Stimulated activated CD4-positive, alpha-beta T cell treated with anti-CD3 and anti-CD28 coated beads, Interleukin-1b, Interleukin-23, amount 100 ng/mL, for 48 hours (primary cell): ENCODE measurements at regions not wholly inside any gene's neighbourhood (a gene's known extent, or its start where the extent isn't known, plus 50 kb on each side); places are given as distances from the start of the nearest gene placed in this dataset.
"Not testable (repeated sequence)": the region's sequence is repeated elsewhere in the genome, so short reads cannot be mapped to it uniquely, and the experiment has no call there.

Experiments
- DNase-seq: peaks from one replicate; pipeline ENCODE4 v3.0.0-alpha.2; 2020

DNA sequence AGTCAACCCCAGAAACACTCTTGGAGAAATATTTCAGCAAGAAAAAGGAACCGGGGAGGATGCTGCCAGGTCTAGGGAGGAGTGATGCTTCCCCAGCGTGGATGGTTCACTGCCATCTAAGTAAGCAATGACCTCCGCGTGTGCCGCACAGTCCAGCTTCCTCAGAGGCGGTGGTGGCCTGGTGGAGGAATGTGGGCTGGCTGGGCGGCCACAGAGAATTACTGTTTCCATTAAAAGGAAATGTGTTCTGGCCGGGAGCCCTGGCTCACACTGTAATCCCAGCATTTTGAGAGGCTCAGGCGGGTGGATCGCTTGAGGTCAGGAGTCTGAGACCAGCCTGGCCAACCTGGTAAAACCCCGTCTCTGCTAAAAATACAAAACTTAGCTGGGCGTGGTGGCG lies 356.7 kb downstream of the GOLGA6L6 start:
- not testable (repeated sequence) for DNase-seq

- DNase-seq: not testable (repeated sequence)
Measured at GRCh38 chr15:20168221-20168620, 373.4 kb downstream of the GOLGA6L6 start.

- DNase-seq: not testable (repeated sequence)
Measured at GRCh38 chr15:20153528-20153927, 388.1 kb downstream of the GOLGA6L6 start.

- DNase-seq: not testable (repeated sequence)
Measured at GRCh38 chr15:20148679-20149078, 392.9 kb downstream of the GOLGA6L6 start.

DNA sequence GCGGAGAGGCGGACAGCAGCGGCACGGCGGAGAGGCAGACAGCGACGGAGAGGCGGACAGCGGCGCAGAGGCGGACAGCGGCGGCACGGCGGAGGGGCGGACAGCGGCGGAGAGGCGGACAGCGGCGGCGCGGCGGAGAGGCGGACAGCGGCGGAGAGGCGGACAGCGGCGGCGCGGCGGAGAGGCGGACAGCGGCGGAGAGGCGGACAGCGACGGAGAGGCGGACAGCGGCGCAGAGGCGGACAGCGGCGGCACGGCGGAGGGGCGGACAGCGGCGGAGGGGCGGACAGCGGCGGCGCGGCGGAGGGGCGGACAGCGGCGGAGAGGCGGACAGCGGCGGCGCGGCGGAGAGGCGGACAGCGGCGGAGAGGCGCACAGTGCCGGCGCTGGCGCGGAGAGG lies 393.6 kb downstream of the GOLGA6L6 start:
- not testable (repeated sequence) for DNase-seq

GRCh38 chr15:20144333-20145036 lies 397.1 kb downstream of the GOLGA6L6 start:
- DNase-seq: not testable (repeated sequence)

DNA sequence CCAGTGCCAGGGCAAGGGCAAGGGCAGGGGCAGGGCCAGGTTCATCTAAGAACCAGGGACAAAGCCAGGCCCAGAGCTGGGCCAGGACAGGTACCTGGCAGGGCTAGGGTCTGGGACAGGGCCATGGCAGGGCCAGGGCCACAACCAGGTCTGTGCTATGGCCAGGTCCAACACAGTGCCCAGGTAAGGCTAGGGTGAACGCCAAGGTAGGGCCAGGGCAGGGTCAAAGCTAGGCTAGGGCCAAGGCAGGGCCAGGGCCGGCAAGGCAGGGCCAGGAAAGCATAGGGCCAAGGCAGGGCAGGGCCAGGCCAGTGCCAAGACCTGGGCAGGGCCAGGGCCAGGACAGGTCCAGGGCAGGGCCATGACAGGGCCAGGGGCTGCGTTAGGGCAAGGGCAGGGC lies 398.7 kb downstream of the GOLGA6L6 start:
- not testable (repeated sequence) for DNase-seq

DNA sequence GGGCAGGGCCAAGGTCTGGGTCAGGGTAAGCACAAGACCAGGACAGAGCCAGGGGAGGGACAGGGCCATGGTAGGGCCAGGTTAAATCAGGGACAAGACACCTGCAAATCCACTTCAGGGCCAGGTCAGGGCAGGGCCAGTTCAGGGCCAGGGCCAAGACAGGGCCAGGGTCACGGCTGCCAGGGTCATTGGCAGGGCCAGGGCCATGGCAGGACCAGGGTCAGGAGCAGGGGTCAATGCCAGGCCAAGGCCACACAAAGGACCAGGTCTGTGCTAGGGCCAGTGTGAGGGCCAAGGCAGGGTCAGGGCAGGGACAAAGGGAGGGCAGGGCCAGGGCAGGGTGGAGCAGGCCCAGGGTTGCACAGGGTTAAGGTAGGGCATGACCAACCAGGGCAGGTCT lies 399.2 kb downstream of the GOLGA6L6 start:
- not testable (repeated sequence) for DNase-seq

DNA sequence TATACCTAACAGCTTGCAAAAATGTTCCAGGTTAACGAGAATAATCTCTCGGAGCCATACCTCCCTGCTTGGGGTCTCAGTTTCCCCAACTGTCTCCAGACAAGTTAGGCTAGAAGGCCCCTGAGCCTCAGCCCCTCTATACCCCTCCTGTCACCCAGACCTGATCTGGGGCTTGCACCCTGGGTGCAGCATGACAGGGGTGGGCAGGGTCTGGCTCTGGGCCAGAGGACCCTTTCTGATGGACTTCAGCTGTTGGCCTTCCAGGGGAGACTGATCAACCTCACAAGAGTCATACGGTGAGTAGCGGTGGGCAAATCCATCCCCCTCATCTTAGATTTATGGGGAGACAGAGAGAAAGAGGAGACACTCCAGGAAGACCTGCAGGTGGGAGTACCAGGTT lies 416.9 kb downstream of the GOLGA6L6 start:
- not testable (repeated sequence) for DNase-seq

DNA sequence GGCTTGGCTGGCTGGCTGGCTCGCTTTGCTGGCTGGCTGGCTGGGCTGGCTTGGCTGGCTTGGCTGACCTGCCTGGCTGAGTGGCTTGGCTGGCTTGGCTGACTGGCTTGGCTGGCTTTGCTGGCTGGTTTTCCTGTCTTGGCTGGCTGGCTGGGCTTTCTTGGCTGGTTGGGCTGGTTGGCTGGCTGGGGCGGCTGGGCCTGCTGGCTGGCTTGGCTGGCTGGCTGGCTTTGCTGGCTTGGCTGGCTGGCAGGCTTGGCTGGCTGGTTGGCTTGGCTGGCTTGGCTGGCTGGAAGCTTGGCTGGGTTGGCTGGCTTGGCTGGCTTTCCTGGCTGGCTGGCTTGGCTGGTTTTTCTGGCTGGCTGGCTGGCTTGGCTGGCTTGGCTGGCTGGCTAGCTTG lies 435.6 kb downstream of the GOLGA6L6 start:
- no peak for DNase-seq

GRCh38 chr15:20105011-20105990 lies 436.3 kb downstream of the GOLGA6L6 start:
- DNase-seq: not testable (repeated sequence)

DNA sequence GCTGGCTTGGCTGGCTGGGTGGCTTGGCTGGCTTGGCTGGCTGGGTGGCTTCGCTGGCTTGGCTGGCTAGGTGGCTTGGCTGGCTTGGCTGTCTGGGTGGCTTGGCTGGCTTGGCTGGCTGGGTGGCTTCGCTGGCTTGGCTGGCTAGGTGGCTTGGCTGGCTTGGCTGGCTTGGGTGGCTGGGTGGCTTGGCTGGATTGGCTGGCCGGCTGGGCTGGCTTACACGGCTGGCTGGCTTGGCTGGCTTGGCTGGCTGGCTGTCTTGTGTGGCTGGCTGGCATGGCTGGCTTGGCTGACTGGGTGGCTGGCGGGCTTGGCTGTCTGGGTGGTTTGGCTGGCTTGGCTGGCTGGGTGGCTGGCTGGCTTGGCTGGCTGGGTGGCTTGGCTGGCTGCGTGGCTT lies 437.0 kb downstream of the GOLGA6L6 start:
- not testable (repeated sequence) for DNase-seq

DNA sequence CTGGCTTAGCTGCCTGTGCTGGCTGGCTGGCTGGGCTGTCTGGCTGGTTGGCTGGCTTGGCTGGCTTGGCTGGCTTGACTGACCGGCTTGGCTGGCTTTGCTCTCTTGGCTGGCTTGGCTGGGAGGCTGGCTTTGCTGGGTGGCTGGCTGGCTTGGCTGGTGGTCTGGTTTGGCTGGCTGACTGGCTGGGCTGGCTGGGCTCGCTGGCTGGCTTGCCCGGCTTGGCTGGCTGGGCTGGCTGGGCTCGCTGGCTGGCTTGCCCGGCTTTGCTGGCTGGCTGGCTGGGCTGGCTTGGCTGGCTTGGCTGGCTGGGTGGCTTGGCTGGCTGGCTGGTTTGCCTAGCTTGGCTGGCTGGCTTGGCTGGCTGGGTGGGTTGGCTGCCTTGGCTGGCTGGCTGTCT lies 438.7 kb downstream of the GOLGA6L6 start:
- not testable (repeated sequence) for DNase-seq

DNA sequence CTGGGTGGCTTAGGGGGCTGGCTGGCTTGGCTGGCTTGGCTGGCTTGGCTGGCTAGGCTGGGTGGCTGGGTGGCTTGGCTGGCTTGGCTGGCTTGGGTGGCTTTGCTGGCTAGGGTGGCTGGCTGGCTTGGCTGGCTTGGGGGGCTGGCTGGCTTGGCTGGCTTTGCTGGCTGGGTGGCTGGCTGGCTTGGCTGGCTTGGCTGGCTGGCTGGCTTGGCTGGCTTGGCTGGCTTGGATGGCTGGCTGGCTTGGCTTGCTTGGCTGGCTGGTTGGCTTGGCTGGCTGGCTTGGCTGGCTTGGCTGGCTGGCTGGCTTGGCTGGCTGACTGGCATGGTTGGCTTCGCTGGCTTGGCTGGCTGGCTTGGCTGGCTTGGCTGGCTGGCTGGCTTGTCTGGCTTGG lies 439.4 kb downstream of the GOLGA6L6 start:
- DNase-seq: not testable (repeated sequence)

GRCh38 chr15:20101281-20101680 lies 440.3 kb downstream of the GOLGA6L6 start:
- DNase-seq: not testable (repeated sequence)

DNA sequence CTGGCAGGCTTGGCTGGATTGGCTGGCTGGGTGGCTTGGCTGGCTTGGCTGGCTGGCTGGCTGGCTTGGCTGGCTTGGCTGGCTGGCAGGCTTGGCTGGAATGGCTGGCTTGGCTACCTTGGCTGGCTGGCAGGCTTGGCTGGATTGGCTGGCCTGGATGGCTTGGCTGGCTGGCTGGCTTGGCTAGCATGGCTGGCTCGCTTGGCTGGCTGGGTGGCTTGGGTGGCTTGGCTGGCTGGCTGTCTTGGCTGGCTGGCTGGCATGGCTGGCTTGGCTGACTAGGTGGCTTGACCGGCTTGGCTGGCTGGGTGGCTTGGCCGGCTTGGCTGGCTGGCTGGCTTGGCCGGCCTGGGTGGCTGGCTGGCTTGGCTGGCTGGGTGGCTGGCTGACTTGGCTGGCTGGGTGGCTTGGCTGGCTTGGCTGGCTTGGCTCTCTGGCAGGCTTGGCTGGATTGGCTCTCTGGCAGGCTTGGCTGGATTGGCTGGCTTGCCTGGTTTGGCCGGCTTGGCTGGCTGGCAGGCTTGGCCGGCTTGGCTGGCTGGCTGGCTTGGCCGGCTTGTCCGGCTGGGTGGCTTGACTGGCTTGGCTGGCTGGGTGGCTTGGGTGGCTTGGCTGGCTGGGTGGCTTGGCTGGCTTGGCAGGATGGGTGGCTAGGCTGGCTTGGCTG lies 440.9 kb downstream of the GOLGA6L6 start:
- not testable (repeated sequence) for DNase-seq

GRCh38 chr15:20095699-20096303 lies 445.8 kb downstream of the GOLGA6L6 start:
- not testable (repeated sequence) for DNase-seq

DNA sequence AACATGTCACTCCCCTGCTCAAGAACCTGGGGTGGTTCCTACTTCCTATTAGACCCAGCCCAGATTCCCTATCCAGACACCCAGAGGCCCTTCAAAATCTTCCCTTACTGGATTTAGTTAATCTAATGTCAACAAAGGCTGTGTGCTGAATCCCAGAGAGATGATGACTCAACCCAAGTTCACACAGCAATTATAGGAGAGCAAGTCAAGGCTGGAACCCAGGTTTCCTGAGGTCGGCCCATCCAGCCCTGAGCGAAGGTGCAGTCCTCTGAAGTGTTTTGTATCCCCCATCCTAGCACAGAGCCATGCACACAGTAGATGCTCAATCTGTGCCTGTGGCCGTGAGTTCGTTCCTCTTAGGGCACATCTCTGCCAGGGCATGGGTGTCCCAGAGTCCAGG lies 452.1 kb downstream of the GOLGA6L6 start:
- DNase-seq: not testable (repeated sequence)

DNA sequence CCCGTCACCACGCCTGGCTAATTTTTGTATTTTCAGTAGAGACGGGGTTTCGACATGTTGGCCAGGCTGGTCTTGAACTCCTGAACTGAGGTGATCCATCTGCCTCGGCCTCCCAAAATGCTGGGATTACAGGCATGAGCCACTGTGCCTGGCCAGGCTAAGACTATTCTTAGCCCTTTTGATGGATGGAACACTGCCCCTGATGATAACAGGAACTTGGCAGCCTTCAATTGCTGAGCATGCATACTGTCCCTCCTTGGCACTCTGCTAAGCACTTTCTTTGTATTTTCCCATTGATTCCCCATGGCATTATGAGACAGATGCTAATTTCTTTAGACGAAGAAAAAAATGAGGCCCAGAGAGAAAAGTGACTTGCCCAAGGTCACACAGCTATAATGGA lies 457.6 kb downstream of the GOLGA6L6 start:
- DNase-seq: not testable (repeated sequence)

GRCh38 chr15:20074082-20074481 lies 467.5 kb downstream of the GOLGA6L6 start:
- not testable (repeated sequence) for DNase-seq

- not testable (repeated sequence) for DNase-seq
Measured at GRCh38 chr15:20069043-20069442, 472.6 kb downstream of the GOLGA6L6 start.

DNA sequence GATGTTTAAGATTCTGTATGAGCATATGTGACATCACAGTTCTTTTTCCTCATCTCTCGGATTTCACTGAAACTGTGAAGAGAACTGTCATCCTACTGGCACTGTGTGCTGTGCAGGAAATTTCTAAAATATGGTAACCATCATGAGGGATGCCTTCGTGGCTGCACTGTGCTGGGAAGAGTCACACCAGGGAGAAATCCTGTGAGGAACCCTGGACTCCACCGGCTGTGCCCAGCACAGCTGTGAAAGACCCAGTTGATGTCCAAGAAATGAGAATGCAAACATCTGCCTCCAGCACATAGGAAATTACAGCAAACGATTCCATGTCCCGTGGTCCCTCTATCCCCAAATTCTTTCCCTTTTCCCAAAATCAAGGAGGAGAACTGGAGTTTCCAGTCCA lies 475.4 kb downstream of the GOLGA6L6 start:
- not testable (repeated sequence) for DNase-seq

DNA sequence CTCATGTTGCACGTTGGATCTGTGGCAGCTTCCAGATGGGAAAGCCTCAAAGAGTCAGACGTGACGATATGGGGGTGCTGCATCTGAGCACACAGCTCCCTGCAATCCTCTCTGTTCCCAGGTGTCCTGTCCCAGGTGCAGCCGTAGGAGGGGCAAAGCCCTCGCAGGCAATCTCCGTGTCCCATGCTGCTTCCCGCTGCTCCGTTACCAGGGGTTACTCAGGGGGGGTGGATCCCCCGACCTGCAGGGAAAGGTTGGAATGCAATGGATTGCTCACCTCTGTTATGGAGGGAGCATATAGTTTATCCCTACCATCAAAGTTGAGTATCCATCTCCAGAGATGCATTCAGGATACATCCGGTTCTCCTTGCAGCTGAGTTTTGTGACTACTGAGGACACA lies 476.1 kb downstream of the GOLGA6L6 start:
- not testable (repeated sequence) for DNase-seq
